ENCODE measurements at regions not wholly inside any gene's neighbourhood (a gene's known extent, or its start where the extent isn't known, plus 50 kb on each side); places are given as distances from the start of the nearest gene placed in this dataset.

DNA sequence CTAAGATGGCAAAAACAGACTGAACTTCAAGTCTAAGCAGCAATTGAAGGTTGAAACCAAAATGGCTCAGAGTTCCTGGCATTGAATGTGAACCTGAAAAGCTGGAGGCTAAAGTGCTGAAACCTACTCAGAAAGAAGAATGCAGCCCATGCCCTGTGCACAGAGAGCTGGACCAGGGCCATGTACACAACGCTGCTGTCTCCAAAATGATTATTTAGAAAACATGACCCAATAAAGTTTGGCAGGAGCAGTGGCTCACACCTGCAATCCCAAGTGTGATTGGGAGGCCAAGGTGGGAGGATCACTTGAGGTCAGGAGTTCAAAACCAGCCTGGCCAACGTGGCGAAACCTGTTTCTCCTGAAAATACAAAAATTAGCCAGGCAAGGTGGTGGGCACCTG, 158.9 kb downstream of the AKR1D1 start:
- Histone ChIP-seq H3K4me1 (ENCODE audit: low read depth) (no peaks in the 10 kb centered on the region), H3K9me3 (no peaks in the 10 kb centered on the region), H3K4me3 (no peak overlapping the region), H3K36me3 (ENCODE audit: low read depth) (no peaks in the 10 kb centered on the region)
- ATAC-seq (no peak), DNase-seq (no peak)
- TF ChIP-seq, protein P1, sequence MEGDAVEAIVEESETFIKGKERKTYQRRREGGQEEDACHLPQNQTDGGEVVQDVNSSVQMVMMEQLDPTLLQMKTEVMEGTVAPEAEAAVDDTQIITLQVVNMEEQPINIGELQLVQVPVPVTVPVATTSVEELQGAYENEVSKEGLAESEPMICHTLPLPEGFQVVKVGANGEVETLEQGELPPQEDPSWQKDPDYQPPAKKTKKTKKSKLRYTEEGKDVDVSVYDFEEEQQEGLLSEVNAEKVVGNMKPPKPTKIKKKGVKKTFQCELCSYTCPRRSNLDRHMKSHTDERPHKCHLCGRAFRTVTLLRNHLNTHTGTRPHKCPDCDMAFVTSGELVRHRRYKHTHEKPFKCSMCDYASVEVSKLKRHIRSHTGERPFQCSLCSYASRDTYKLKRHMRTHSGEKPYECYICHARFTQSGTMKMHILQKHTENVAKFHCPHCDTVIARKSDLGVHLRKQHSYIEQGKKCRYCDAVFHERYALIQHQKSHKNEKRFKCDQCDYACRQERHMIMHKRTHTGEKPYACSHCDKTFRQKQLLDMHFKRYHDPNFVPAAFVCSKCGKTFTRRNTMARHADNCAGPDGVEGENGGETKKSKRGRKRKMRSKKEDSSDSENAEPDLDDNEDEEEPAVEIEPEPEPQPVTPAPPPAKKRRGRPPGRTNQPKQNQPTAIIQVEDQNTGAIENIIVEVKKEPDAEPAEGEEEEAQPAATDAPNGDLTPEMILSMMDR (IDR thresholded peaks at IDR 0.05), result no peak
- intact Hi-C loops (cut with DNase I, micrococcal nuclease), result no loop called here

DNA sequence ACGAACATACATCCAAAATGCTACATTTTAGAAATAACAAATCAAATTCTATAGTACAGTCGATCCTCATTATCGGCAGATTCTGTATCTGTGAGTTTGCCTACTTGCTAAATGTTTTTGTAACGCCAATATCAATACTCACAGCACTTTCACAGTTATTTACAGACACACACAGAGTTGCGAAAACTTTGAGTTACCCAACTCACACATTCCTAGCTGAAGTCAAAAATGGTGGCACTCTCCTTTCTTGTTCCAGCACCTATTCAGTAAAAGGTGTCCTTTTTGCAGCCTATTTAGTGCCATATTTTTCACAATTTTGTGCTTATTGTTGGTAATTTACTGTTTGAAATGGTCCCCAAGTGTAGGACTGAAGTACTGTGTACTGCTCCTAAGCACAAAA, 161.7 kb downstream of the AKR1D1 start:
- intact Hi-C loops (cut with DNase I, micrococcal nuclease), result no loop called here
- no peaks in the 10 kb centered on the region for H3K9me3 ChIP-seq
- no peaks in the 10 kb centered on the region for H3K36me3 ChIP-seq (ENCODE audit: low read depth)
- no peak for ATAC-seq
- TF ChIP-seq, protein P1 (IDR thresholded peaks at IDR 0.05), result no peak
- no peak overlapping the region for H3K4me3 ChIP-seq
- DNase-seq, result no peak
- no peaks in the 10 kb centered on the region for H3K4me1 ChIP-seq (ENCODE audit: low read depth)

- no peak for ATAC-seq
- H3K4me1 ChIP-seq (ENCODE audit: low read depth), result no peaks in the 10 kb centered on the region
- no peak overlapping the region for H3K4me3 ChIP-seq
- no peak for DNase-seq
- TF ChIP-seq, protein P1 (IDR thresholded peaks at IDR 0.05), result no peak
- H3K9me3 ChIP-seq, result no peaks in the 10 kb centered on the region
- intact Hi-C loops (cut with DNase I, micrococcal nuclease), result no loop called here
- H3K36me3 ChIP-seq (ENCODE audit: low read depth), result no peaks in the 10 kb centered on the region
These were observed 162.7 kb downstream of the AKR1D1 start for GRCh38 chr7:138238734-138239659.

DNA sequence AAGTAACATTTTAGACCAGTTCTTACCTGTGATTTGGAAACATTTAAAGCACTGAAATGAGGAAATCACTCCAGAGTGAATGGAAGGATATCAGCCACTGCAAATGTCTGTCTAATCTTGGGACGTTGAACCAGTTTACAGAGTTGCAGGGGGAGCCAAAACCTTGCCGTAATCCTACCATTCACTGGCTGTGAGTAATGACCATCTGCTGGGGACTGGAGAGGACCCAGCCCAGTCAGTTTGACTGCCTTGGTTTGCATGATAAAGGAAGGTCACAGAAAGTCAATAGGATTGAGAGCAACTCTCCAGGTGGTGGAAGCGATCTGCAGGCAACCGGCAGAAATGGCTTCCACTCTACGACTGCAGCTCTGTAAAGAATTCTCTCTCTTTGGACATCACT, 167.2 kb downstream of the AKR1D1 start:
- intact Hi-C loops (cut with DNase I, micrococcal nuclease), result no loop called here
- Histone ChIP-seq H3K4me1 (ENCODE audit: low read depth) (no peaks in the 10 kb centered on the region), H3K9me3 (peaks cover 7% of the 10 kb centered on the region), H3K36me3 (ENCODE audit: low read depth) (no peaks in the 10 kb centered on the region), H3K4me3 (no peak overlapping the region)
- TF ChIP-seq, protein P1 (IDR thresholded peaks at IDR 0.05), result no peak
- DNase-seq (no peak), ATAC-seq (no peak)

DNA sequence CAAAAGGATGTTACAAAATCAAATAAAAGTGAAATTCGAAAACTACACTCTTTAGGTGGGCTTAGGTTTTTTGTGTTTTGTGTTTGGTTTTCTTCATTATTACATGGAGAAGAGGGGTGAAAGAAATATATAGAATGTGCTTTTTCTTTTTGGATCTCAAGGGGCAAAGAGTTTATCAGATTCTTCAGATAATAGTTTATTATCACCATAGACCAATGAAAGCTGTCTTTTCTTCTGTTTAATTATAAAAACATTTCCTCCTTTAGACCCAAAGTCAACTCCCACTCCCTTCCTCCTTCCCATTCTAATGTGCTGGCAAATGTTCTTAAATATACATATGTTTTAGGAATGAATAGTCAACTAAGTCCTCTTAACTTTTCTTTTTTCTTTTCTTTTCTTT, 167.6 kb downstream of the AKR1D1 start:
- TF ChIP-seq, protein P1 (IDR thresholded peaks at IDR 0.05), result no peak
- intact Hi-C loops (cut with DNase I, micrococcal nuclease), result no loop called here
- Histone ChIP-seq H3K36me3 (ENCODE audit: low read depth) (no peaks in the 10 kb centered on the region), H3K4me1 (ENCODE audit: low read depth) (no peaks in the 10 kb centered on the region), H3K9me3 (peaks cover 7% of the 10 kb centered on the region), H3K4me3 (no peak overlapping the region)
- no peak for ATAC-seq
- no peak for DNase-seq

Measured in mucosa of descending colon (tissue), 3 donors.